A673 (cell line): ENCODE measurements at regions not wholly inside any gene's neighbourhood (a gene's known extent, or its start where the extent isn't known, plus 50 kb on each side); places are given as distances from the start of the nearest gene placed in this dataset.
A peak's percentile ranks its signal among the peaks of the same experiment; 100 is the strongest.

ENCODE experiments used
- BruUV-seq: library from RNA; stranded (reverse); fragments of 400-500 nt; replicated peaks from 2 replicates; lab custom pipeline; 2021; lab: Mats Ljungman, UMichigan
- CTCF ChIA-PET: fragments of 300-600 bp; sonication (Branson Sonifier 250); formaldehyde crosslinking; loops from one replicate; lab custom pipeline; 2022; ENCODE audit warnings: antibody characterized with exemption; lab: Charles Lee
- POLR2A ChIA-PET: fragments of 300-600 bp; sonication (Branson Sonifier 250); formaldehyde crosslinking; loops from one replicate; lab custom pipeline; 2022; ENCODE audit warnings: antibody characterized with exemption; ENCODE audit not compliant: low non-redundant PET; lab: Charles Lee
- DNase-seq: peaks from one replicate; pipeline ENCODE4 v3.0.0-alpha.2; 2015; ENCODE audit warnings: low spot score
- H3K27ac ChIP-seq: fragments of 200-600 bp; sonication (generic); 2 replicates; pipeline ENCODE4 v1.5.1; 2016; ENCODE audit warnings: mixed run types, low read depth, mild to moderate bottlenecking, mixed read lengths, antibody characterized with exemption, low read length; ENCODE audit not compliant: poor library complexity, severe bottlenecking
- H3K27me3 ChIP-seq: fragments of 200-600 bp; sonication (generic); replicated peaks from 2 replicates; pipeline ENCODE4 v1.6.1; 2017; ENCODE audit warnings: mixed run types, low read depth, mild to moderate bottlenecking, mixed read lengths, antibody characterized with exemption, low read length; ENCODE audit not compliant: insufficient read depth, poor library complexity
- H3K36me3 ChIP-seq: fragments of 200-600 bp; sonication (generic); 2 replicates; pipeline ENCODE4 v1.6.1; 2016; ENCODE audit warnings: mixed run types, mild to moderate bottlenecking, mixed read lengths, antibody characterized with exemption, low read length; ENCODE audit not compliant: insufficient read depth, poor library complexity, severe bottlenecking
- H3K4me1 ChIP-seq: fragments of 200-600 bp; sonication (generic); 2 replicates; pipeline ENCODE4 v1.6.1; 2017; ENCODE audit warnings: mixed run types, mild to moderate bottlenecking, mixed read lengths, antibody characterized with exemption, low read length; ENCODE audit not compliant: insufficient read depth, poor library complexity, severe bottlenecking
- H3K4me3 ChIP-seq: fragments of 200-600 bp; sonication (generic); 2 replicates; pipeline ENCODE4 v1.5.1; 2016; ENCODE audit warnings: low read depth, mixed run types, mild to moderate bottlenecking, mixed read lengths, low read length; ENCODE audit not compliant: poor library complexity, severe bottlenecking
- H3K9me3 ChIP-seq: fragments of 200-600 bp; sonication (generic); 2 replicates; pipeline ENCODE4 v1.6.1; 2016; ENCODE audit warnings: mixed run types, low read depth, mild to moderate bottlenecking, mixed read lengths, antibody characterized with exemption, low read length; ENCODE audit not compliant: poor library complexity, severe bottlenecking
- EZH2 ChIP-seq: fragments of 200-600 bp; sonication (generic); IDR thresholded peaks from 2 replicates; pipeline ENCODE4 v1.6.1; 2017; ENCODE audit warnings: borderline replicate concordance, low read depth, mild to moderate bottlenecking, mixed read lengths, antibody characterized with exemption, low read length; ENCODE audit not compliant: poor library complexity, severe bottlenecking
- intact Hi-C: fragments of 100-400 bp; cut with micrococcal nuclease; formaldehyde crosslinking; loops from one replicate; pipeline ENCODE4 v1.10.0; 2022; ENCODE audit not compliant: unreplicated experiment
- TF ChIP-seq, protein P1 (sequence below): fragments of 300-800, 200-600 bp; sonication (generic); conservative IDR thresholded peaks from 2 replicates; pipeline ENCODE4 v1.5.1; 2017; ENCODE audit warnings: low read depth, mild to moderate bottlenecking, antibody characterized with exemption, low read length, moderate library complexity, mixed read lengths

DNA sequence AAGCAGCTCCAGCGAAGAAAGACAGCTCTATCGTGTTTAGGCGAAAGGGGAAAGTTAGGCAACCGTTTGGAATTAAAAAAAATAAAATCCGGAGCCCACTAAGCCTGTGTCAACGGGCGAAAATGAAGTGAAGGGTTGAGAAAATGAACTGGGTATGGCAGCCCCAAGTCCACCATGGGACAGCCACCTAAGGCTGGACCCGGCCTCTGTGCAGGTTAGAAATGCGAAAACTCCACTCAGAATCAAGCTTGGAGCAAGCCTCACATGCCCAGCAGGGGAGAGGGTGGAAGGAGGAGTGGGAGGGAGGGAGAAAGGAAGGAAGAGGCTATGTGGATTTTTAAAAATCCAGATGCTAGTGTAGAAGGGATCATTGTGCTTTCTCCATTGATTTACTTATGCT lies 101.2 kb downstream of the IRS2 start:
- DNase-seq: peak; percentile 21
- Histone ChIP-seq H3K4me3 (peak overlapping the region; percentile 6), H3K9me3 (no peaks in the 10 kb centered on the region), H3K36me3 (no peaks in the 10 kb centered on the region), H3K27me3 (no peaks in the 10 kb centered on the region), H3K4me1 (peaks cover 17% of the 10 kb centered on the region), H3K27ac (peak overlapping the region; percentile 34)
- no TSS peak for BruUV-seq
- intact Hi-C loops: no loop called here
- CTCF ChIA-PET: no interaction called here
- POLR2A ChIA-PET: no interaction called here
- no peak for TF ChIP-seq EZH2
- TF ChIP-seq, protein P1, sequence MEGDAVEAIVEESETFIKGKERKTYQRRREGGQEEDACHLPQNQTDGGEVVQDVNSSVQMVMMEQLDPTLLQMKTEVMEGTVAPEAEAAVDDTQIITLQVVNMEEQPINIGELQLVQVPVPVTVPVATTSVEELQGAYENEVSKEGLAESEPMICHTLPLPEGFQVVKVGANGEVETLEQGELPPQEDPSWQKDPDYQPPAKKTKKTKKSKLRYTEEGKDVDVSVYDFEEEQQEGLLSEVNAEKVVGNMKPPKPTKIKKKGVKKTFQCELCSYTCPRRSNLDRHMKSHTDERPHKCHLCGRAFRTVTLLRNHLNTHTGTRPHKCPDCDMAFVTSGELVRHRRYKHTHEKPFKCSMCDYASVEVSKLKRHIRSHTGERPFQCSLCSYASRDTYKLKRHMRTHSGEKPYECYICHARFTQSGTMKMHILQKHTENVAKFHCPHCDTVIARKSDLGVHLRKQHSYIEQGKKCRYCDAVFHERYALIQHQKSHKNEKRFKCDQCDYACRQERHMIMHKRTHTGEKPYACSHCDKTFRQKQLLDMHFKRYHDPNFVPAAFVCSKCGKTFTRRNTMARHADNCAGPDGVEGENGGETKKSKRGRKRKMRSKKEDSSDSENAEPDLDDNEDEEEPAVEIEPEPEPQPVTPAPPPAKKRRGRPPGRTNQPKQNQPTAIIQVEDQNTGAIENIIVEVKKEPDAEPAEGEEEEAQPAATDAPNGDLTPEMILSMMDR: no peak

DNA sequence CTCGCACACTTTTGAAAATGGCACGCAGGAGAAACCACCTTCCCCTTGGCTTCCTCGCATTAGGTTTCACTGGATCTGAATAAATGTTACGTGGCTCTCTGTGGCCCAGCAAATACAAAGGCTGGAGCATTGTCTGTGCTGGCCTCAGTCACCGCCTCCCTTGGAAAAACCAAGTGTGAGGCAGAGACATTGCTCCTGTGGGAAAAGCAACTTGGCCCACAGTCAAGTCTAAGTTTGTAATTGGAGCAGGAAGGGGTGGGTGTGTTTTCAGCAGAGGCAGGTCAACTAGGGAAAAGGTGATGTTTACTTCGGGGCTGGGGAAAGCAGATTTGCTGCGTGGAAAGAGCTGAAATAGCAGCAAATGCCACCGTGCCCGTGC lies 101.6 kb downstream of the IRS2 start:
- no peak for TF ChIP-seq EZH2
- TF ChIP-seq, protein P1: no peak
- ChIA-PET POLR2A (no interaction called here), CTCF (no interaction called here)
- DNase-seq: peak; percentile 68
- Histone ChIP-seq H3K27me3 (no peaks in the 10 kb centered on the region), H3K4me3 (peak overlapping the region; percentile 6), H3K9me3 (no peaks in the 10 kb centered on the region), H3K36me3 (no peaks in the 10 kb centered on the region), H3K27ac (peak overlapping the region; percentile 34), H3K4me1 (peaks cover 17% of the 10 kb centered on the region)
- no TSS peak for BruUV-seq
- intact Hi-C loops: no loop called here

DNA sequence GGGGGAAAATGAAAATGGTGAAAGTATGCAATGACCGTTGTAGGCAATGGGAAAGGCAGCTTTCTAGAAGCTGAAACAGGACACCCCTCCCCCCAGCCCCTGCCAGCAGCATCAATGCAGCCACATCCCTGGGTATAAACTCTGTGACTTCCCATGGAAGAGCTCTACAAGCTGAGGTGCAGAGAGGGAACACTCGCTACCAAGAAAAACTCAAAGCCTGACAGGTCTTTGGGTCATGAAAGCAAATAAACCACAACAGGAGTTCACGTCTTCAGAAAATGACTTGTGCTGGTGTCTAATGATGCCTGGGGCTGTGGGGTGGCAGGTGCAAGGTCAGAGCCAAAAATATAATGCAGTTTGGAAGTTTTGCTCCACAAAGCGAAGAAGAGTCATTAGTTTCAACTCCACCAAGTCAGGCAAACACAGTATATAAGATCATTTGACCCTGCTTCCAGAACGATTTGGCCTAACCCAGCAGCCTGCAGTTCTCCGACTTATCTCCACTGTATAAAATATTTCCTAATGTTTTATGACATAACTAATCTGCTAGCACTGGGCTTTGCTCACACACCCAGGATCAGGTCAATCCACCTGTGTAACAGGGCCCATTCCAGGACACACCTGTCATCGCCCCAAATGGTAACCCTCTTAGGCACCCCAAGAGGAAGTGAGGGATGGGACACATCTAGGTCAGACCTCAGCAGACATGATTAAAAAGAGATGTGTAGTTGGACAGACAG lies 102.1 kb downstream of the IRS2 start:
- Histone ChIP-seq H3K36me3 (no peaks in the 10 kb centered on the region), H3K27ac (peak overlapping the region; percentile 34), H3K9me3 (no peaks in the 10 kb centered on the region), H3K27me3 (no peaks in the 10 kb centered on the region), H3K4me1 (peaks cover 17% of the 10 kb centered on the region), H3K4me3 (no peak overlapping the region)
- no peak for DNase-seq
- CTCF ChIA-PET: no interaction called here
- intact Hi-C loops: no loop called here
- POLR2A ChIA-PET: no interaction called here
- BruUV-seq: no TSS peak
- TF ChIP-seq EZH2: no peak
- TF ChIP-seq, protein P1: no peak
